ENCODE measurements at regions not wholly inside any gene's neighbourhood (a gene's known extent, or its start where the extent isn't known, plus 50 kb on each side); places are given as distances from the start of the nearest gene placed in this dataset.

DNA sequence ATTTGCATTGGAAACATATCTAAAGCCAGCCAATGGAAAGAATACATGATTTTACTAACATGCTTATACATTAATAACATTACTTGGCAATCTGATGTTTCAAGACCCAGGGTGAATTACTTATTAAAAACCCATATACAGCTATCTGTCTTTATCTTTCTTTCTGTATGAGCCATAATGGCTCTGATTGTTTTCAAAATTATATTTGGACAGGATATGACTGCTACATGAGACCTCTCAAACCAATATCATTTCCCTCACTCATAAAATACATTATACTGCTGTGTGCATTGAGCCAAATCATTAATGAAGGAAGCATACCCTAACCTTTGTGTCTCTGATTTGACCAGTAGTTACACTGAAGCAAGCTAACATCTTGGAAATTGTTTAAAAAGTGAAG, 205.9 kb upstream of the DPYD start:
- H3K27me3 ChIP-seq (ENCODE audit: insufficient read depth, low read depth, low read length), result no peaks in the 10 kb centered on the region
- H3K4me3 ChIP-seq (ENCODE audit: low read length), result no peak overlapping the region
- H4K20me1 ChIP-seq (ENCODE audit: insufficient read depth), result no peaks in the 10 kb centered on the region
- H3K9me2 ChIP-seq (ENCODE audit: insufficient read depth, low read length), result no peaks in the 10 kb centered on the region
- no peaks in the 10 kb centered on the region for H3K9me3 ChIP-seq (ENCODE audit: low read length)
- H3K27ac ChIP-seq (ENCODE audit: low read length), result no peak overlapping the region
- TF ChIP-seq MXI1 (conservative IDR thresholded peaks at IDR 0.05; ENCODE audit: poor library complexity, severe bottlenecking) (no peak), POLR2AphosphoS5 (IDR thresholded peaks at IDR 0.05) (no peak), RAD21 (conservative IDR thresholded peaks at IDR 0.05) (no peak), EZH2 (IDR thresholded peaks at IDR 0.05; ENCODE audit: borderline replicate concordance, insufficient read depth, low read length, poor library complexity, severe bottlenecking) (no peak), SMC3 (conservative IDR thresholded peaks at IDR 0.05; ENCODE audit: poor library complexity) (no peak), TAF1 (IDR thresholded peaks at IDR 0.05; ENCODE audit: low read depth) (no peak), CTCF (IDR thresholded peaks at IDR 0.05; ENCODE audit: poor library complexity, severe bottlenecking) (no peak), EP300 (conservative IDR thresholded peaks at IDR 0.05; ENCODE audit: poor library complexity, severe bottlenecking) (no peak)
- TF ChIP-seq, protein P1, sequence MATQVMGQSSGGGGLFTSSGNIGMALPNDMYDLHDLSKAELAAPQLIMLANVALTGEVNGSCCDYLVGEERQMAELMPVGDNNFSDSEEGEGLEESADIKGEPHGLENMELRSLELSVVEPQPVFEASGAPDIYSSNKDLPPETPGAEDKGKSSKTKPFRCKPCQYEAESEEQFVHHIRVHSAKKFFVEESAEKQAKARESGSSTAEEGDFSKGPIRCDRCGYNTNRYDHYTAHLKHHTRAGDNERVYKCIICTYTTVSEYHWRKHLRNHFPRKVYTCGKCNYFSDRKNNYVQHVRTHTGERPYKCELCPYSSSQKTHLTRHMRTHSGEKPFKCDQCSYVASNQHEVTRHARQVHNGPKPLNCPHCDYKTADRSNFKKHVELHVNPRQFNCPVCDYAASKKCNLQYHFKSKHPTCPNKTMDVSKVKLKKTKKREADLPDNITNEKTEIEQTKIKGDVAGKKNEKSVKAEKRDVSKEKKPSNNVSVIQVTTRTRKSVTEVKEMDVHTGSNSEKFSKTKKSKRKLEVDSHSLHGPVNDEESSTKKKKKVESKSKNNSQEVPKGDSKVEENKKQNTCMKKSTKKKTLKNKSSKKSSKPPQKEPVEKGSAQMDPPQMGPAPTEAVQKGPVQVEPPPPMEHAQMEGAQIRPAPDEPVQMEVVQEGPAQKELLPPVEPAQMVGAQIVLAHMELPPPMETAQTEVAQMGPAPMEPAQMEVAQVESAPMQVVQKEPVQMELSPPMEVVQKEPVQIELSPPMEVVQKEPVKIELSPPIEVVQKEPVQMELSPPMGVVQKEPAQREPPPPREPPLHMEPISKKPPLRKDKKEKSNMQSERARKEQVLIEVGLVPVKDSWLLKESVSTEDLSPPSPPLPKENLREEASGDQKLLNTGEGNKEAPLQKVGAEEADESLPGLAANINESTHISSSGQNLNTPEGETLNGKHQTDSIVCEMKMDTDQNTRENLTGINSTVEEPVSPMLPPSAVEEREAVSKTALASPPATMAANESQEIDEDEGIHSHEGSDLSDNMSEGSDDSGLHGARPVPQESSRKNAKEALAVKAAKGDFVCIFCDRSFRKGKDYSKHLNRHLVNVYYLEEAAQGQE (IDR thresholded peaks at IDR 0.05; ENCODE audit: borderline replicate concordance), result no peak
- no peak overlapping the region for H3K9ac ChIP-seq (ENCODE audit: low read length)
- H3K79me2 ChIP-seq (replicated peaks; ENCODE audit: insufficient read depth, low read length), result no peaks in the 10 kb centered on the region
- H3K36me3 ChIP-seq (ENCODE audit: insufficient read depth, low read length), result no peaks in the 10 kb centered on the region
- H2AFZ ChIP-seq (ENCODE audit: low read depth, low read length), result no peak overlapping the region
- H3K4me2 ChIP-seq (ENCODE audit: low read length), result no peak overlapping the region
- H3F3A ChIP-seq (ENCODE audit: insufficient read depth, low read length, poor library complexity, severe bottlenecking), result no peaks in the 10 kb centered on the region

DNA sequence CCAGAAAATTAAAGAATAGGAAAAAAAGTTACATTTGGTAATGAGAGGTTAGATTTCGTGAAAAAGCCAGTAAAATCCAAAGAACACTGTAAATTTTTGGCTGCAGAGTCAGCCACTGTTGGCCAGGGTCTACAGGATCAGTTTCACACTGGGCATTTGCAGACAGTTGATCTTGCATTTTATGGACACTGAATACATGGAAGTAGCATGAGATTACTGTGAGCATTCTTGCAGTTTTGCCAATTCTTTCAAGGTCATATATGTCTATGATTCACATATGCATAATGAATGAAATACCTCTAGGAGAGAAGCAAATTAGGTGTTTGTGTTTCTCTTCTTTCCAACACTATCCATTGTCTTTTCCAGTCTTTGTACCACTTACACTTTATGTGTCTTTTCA, 200.8 kb upstream of the DPYD start:
- H3F3A ChIP-seq (ENCODE audit: insufficient read depth, low read length, poor library complexity, severe bottlenecking), result no peaks in the 10 kb centered on the region
- no peak overlapping the region for H3K4me3 ChIP-seq (ENCODE audit: low read length)
- no peaks in the 10 kb centered on the region for H3K9me3 ChIP-seq (ENCODE audit: low read length)
- no peak overlapping the region for H3K9ac ChIP-seq (ENCODE audit: low read length)
- no peaks in the 10 kb centered on the region for H3K27me3 ChIP-seq (ENCODE audit: insufficient read depth, low read depth, low read length)
- TF ChIP-seq, protein P1 (IDR thresholded peaks at IDR 0.05; ENCODE audit: borderline replicate concordance), result no peak
- no peak for TF ChIP-seq MXI1 (conservative IDR thresholded peaks at IDR 0.05; ENCODE audit: poor library complexity, severe bottlenecking)
- no peak for TF ChIP-seq TAF1 (IDR thresholded peaks at IDR 0.05; ENCODE audit: low read depth)
- TF ChIP-seq EP300 (conservative IDR thresholded peaks at IDR 0.05; ENCODE audit: poor library complexity, severe bottlenecking), result no peak
- no peak for TF ChIP-seq EZH2 (IDR thresholded peaks at IDR 0.05; ENCODE audit: borderline replicate concordance, insufficient read depth, low read length, poor library complexity, severe bottlenecking)
- TF ChIP-seq RAD21 (conservative IDR thresholded peaks at IDR 0.05), result no peak
- no peak for TF ChIP-seq SMC3 (conservative IDR thresholded peaks at IDR 0.05; ENCODE audit: poor library complexity)
- TF ChIP-seq CTCF (IDR thresholded peaks at IDR 0.05; ENCODE audit: poor library complexity, severe bottlenecking), result no peak
- TF ChIP-seq POLR2AphosphoS5 (IDR thresholded peaks at IDR 0.05), result no peak
- H3K27ac ChIP-seq (ENCODE audit: low read length), result no peak overlapping the region
- H3K36me3 ChIP-seq (ENCODE audit: insufficient read depth, low read length), result no peaks in the 10 kb centered on the region
- H3K4me2 ChIP-seq (ENCODE audit: low read length), result no peak overlapping the region
- no peak overlapping the region for H2AFZ ChIP-seq (ENCODE audit: low read depth, low read length)
- H4K20me1 ChIP-seq (ENCODE audit: insufficient read depth), result no peaks in the 10 kb centered on the region
- H3K9me2 ChIP-seq (ENCODE audit: insufficient read depth, low read length), result no peaks in the 10 kb centered on the region
- no peaks in the 10 kb centered on the region for H3K79me2 ChIP-seq (replicated peaks; ENCODE audit: insufficient read depth, low read length)
